HAP-1 (cell line): ENCODE measurements at regions not wholly inside any gene's neighbourhood (a gene's known extent, or its start where the extent isn't known, plus 50 kb on each side); places are given as distances from the start of the nearest gene placed in this dataset.

Experiments used
- DNase-seq, 2 experiments: peaks; one replicate each; pipeline ENCODE4 v3.0.0-alpha.2; 2016 to 2020; ENCODE audit warnings: low spot score in 2 of 2
- H3K27me3 ChIP-seq: fragments of 250-450 bp; sonication (Bioruptor Pico); 2 replicates; pipeline ENCODE4 v1.5.1; 2020; ENCODE audit warnings: low read depth, mild to moderate bottlenecking, moderate library complexity
- H3K36me3 ChIP-seq: fragments of 250-450 bp; sonication (Bioruptor Pico); replicated peaks from 2 replicates; pipeline ENCODE4 v1.5.1; 2020; ENCODE audit warnings: mild to moderate bottlenecking
- H3K4me1 ChIP-seq: fragments of 250-450 bp; sonication (Bioruptor Pico); 2 replicates; pipeline ENCODE4 v1.5.1; 2020; ENCODE audit warnings: mild to moderate bottlenecking
- H3K4me3 ChIP-seq: fragments of 250-450 bp; sonication (Bioruptor Pico); 2 replicates; pipeline ENCODE4 v1.5.1; 2020; ENCODE audit warnings: mild to moderate bottlenecking, moderate library complexity
- H3K9me3 ChIP-seq: fragments of 250-450 bp; sonication (Bioruptor Pico); 2 replicates; pipeline ENCODE4 v1.5.1; 2020; ENCODE audit warnings: mild to moderate bottlenecking, moderate library complexity
- in situ Hi-C: fragments of 300-500 bp; cut with MboI; formaldehyde crosslinking; loops from 3 replicates; pipeline ENCODE4 v1.14.3; 2020; ENCODE audit warnings: low sequenced_read_pairs, inconsistent platforms, mixed read lengths

- DNase-seq, result no peak
- Histone ChIP-seq H3K4me1 (no peaks in the 10 kb centered on the region), H3K27me3 (no peaks in the 10 kb centered on the region), H3K9me3 (no peaks in the 10 kb centered on the region), H3K36me3 (no peaks in the 10 kb centered on the region), H3K4me3 (no peak overlapping the region)
- in situ Hi-C loops, result no loop called here
These were observed 62.8 kb upstream of the SIAH1 start for GRCh38 chr16:48447940-48448536.

- H3K36me3 ChIP-seq, result no peaks in the 10 kb centered on the region
- no peaks in the 10 kb centered on the region for H3K9me3 ChIP-seq
- no peaks in the 10 kb centered on the region for H3K27me3 ChIP-seq
- in situ Hi-C loops, result no loop called here
- H3K4me1 ChIP-seq, result no peaks in the 10 kb centered on the region
- no peak overlapping the region for H3K4me3 ChIP-seq
- DNase-seq, result no peak
These were observed 62.2 kb upstream of the SIAH1 start for GRCh38 chr16:48447428-48447827.

- H3K36me3 ChIP-seq, result no peaks in the 10 kb centered on the region
- in situ Hi-C loops, result no loop called here
- no peak for DNase-seq
- H3K9me3 ChIP-seq, result no peaks in the 10 kb centered on the region
- no peaks in the 10 kb centered on the region for H3K4me1 ChIP-seq
- no peaks in the 10 kb centered on the region for H3K27me3 ChIP-seq
- no peak overlapping the region for H3K4me3 ChIP-seq
These were observed 61.3 kb upstream of the SIAH1 start for GRCh38 chr16:48446534-48446920.

- Histone ChIP-seq H3K4me1 (no peaks in the 10 kb centered on the region), H3K36me3 (no peaks in the 10 kb centered on the region), H3K9me3 (no peaks in the 10 kb centered on the region), H3K27me3 (no peaks in the 10 kb centered on the region), H3K4me3 (no peak overlapping the region)
- DNase-seq, result no peak
- in situ Hi-C loops, result no loop called here
These were observed 60.7 kb upstream of the SIAH1 start for GRCh38 chr16:48445782-48446533.

GRCh38 chr16:48444574-48444973 is 59.4 kb upstream of the SIAH1 start:
- H3K4me1 ChIP-seq, result no peaks in the 10 kb centered on the region
- in situ Hi-C loops, result no loop called here
- no peak overlapping the region for H3K4me3 ChIP-seq
- no peaks in the 10 kb centered on the region for H3K9me3 ChIP-seq
- no peaks in the 10 kb centered on the region for H3K36me3 ChIP-seq
- DNase-seq, result no peak
- H3K27me3 ChIP-seq, result no peaks in the 10 kb centered on the region

- H3K9me3 ChIP-seq, result no peaks in the 10 kb centered on the region
- in situ Hi-C loops, result no loop called here
- no peaks in the 10 kb centered on the region for H3K36me3 ChIP-seq
- H3K27me3 ChIP-seq, result no peaks in the 10 kb centered on the region
- no peaks in the 10 kb centered on the region for H3K4me1 ChIP-seq
- DNase-seq, result no peak
- H3K4me3 ChIP-seq, result no peak overlapping the region
These were observed 57.2 kb upstream of the SIAH1 start for GRCh38 chr16:48442379-48442778.

- in situ Hi-C loops, result no loop called here
- Histone ChIP-seq H3K4me3 (no peak overlapping the region), H3K27me3 (no peaks in the 10 kb centered on the region), H3K9me3 (no peaks in the 10 kb centered on the region), H3K36me3 (no peaks in the 10 kb centered on the region), H3K4me1 (no peaks in the 10 kb centered on the region)
- no peak for DNase-seq
These were observed 56.7 kb upstream of the SIAH1 start for GRCh38 chr16:48441863-48442279.

- no peaks in the 10 kb centered on the region for H3K9me3 ChIP-seq
- in situ Hi-C loops, result no loop called here
- H3K36me3 ChIP-seq, result no peaks in the 10 kb centered on the region
- DNase-seq, result no peak
- no peaks in the 10 kb centered on the region for H3K4me1 ChIP-seq
- no peaks in the 10 kb centered on the region for H3K27me3 ChIP-seq
- no peak overlapping the region for H3K4me3 ChIP-seq
These were observed 55.9 kb upstream of the SIAH1 start for GRCh38 chr16:48441106-48441505.

GRCh38 chr16:48438414-48438813 is 53.2 kb upstream of the SIAH1 start:
- no peak for DNase-seq
- Histone ChIP-seq H3K4me3 (no peak overlapping the region), H3K4me1 (no peaks in the 10 kb centered on the region), H3K36me3 (no peaks in the 10 kb centered on the region), H3K27me3 (no peaks in the 10 kb centered on the region), H3K9me3 (no peaks in the 10 kb centered on the region)
- in situ Hi-C loops, result no loop called here

GRCh38 chr16:48435906-48436305 is 50.7 kb upstream of the SIAH1 start:
- Histone ChIP-seq H3K4me1 (no peaks in the 10 kb centered on the region), H3K9me3 (no peaks in the 10 kb centered on the region), H3K36me3 (no peaks in the 10 kb centered on the region), H3K27me3 (no peaks in the 10 kb centered on the region), H3K4me3 (no peak overlapping the region)
- in situ Hi-C loops, result no loop called here
- no peak for DNase-seq

- in situ Hi-C loops, result no loop called here
- Histone ChIP-seq H3K27me3 (no peaks in the 10 kb centered on the region), H3K9me3 (no peaks in the 10 kb centered on the region), H3K36me3 (no peaks in the 10 kb centered on the region), H3K4me3 (no peak overlapping the region), H3K4me1 (no peaks in the 10 kb centered on the region)
- DNase-seq, result no peak
These were observed 50.1 kb upstream of the SIAH1 start for GRCh38 chr16:48435318-48435680.
